SU-DHL-6 (cell line): ENCODE measurements at regions not wholly inside any gene's neighbourhood (a gene's known extent, or its start where the extent isn't known, plus 50 kb on each side); places are given as distances from the start of the nearest gene placed in this dataset.

ENCODE experiments used
- EZH2phosphoT487 ChIP-seq: fragments of 200-600 bp; sonication (generic), shearing (Covaris generic); conservative IDR thresholded peaks from 2 replicates; pipeline ENCODE4 v1.6.1; 2018; ENCODE audit warnings: mild to moderate bottlenecking, antibody characterized with exemption, low read length, moderate library complexity, mixed read lengths
- TF ChIP-seq, protein P1 (sequence below): fragments of 200-600 bp; sonication (generic); IDR thresholded peaks from one replicate; pipeline ENCODE4 v1.5.1; 2017; ENCODE audit warnings: antibody characterized with exemption, mild to moderate bottlenecking, low read length, moderate library complexity; ENCODE audit not compliant: insufficient read depth, poor library complexity, severe bottlenecking

GRCh38 chr3:107238787-107239186 lies 138.5 kb upstream of the CCDC54 start:
- TF ChIP-seq, protein P1, sequence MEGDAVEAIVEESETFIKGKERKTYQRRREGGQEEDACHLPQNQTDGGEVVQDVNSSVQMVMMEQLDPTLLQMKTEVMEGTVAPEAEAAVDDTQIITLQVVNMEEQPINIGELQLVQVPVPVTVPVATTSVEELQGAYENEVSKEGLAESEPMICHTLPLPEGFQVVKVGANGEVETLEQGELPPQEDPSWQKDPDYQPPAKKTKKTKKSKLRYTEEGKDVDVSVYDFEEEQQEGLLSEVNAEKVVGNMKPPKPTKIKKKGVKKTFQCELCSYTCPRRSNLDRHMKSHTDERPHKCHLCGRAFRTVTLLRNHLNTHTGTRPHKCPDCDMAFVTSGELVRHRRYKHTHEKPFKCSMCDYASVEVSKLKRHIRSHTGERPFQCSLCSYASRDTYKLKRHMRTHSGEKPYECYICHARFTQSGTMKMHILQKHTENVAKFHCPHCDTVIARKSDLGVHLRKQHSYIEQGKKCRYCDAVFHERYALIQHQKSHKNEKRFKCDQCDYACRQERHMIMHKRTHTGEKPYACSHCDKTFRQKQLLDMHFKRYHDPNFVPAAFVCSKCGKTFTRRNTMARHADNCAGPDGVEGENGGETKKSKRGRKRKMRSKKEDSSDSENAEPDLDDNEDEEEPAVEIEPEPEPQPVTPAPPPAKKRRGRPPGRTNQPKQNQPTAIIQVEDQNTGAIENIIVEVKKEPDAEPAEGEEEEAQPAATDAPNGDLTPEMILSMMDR = no peak
- no peak for TF ChIP-seq EZH2phosphoT487
